GM18858 (cell line): ENCODE measurements at regions not wholly inside any gene's neighbourhood (a gene's known extent, or its start where the extent isn't known, plus 50 kb on each side); places are given as distances from the start of the nearest gene placed in this dataset.
"Not testable (repeated sequence)": the region's sequence is repeated elsewhere in the genome, so short reads cannot be mapped to it uniquely, and the experiment has no call there.

Experiments used
- ATAC-seq: cut with Tn5 transposase; IDR thresholded peaks from one replicate; pipeline ENCODE4 v1.9.1; 2021; ENCODE audit not compliant: unreplicated experiment

- ATAC-seq = no peak
Observed at GRCh38 chr12:116429826-116430360, 129.3 kb upstream of the MAP1LC3B2 start.

GRCh38 chr12:116430911-116431565 lies 128.1 kb upstream of the MAP1LC3B2 start:
- ATAC-seq = no peak

- ATAC-seq = no peak
Observed at GRCh38 chr12:116431677-116432300, 127.4 kb upstream of the MAP1LC3B2 start.

GRCh38 chr12:116432314-116432750 lies 126.8 kb upstream of the MAP1LC3B2 start:
- no peak for ATAC-seq

- no peak for ATAC-seq
Observed at GRCh38 chr12:116433249-116433648, 125.9 kb upstream of the MAP1LC3B2 start.

GRCh38 chr12:116434155-116435011 lies 124.8 kb upstream of the MAP1LC3B2 start:
- no peak for ATAC-seq

GRCh38 chr12:116435984-116436383 lies 123.2 kb upstream of the MAP1LC3B2 start:
- ATAC-seq = no peak

- no peak for ATAC-seq
Observed at GRCh38 chr12:116436561-116437249, 122.5 kb upstream of the MAP1LC3B2 start.

- ATAC-seq = no peak
Observed at GRCh38 chr12:116441292-116441691, 117.9 kb upstream of the MAP1LC3B2 start.

- ATAC-seq = no peak
Observed at GRCh38 chr12:116442304-116442703, 116.9 kb upstream of the MAP1LC3B2 start.

- no peak for ATAC-seq
Observed at GRCh38 chr12:116442946-116443345, 116.2 kb upstream of the MAP1LC3B2 start.

- ATAC-seq = no peak
Observed at GRCh38 chr12:116443821-116444589, 115.2 kb upstream of the MAP1LC3B2 start.

- ATAC-seq = no peak
Observed at GRCh38 chr12:116444590-116444943, 114.6 kb upstream of the MAP1LC3B2 start.

GRCh38 chr12:116448165-116448739 lies 110.9 kb upstream of the MAP1LC3B2 start:
- no peak for ATAC-seq

- ATAC-seq = no peak
Observed at GRCh38 chr12:116450406-116450910, 108.7 kb upstream of the MAP1LC3B2 start.

GRCh38 chr12:116452975-116453374 lies 106.2 kb upstream of the MAP1LC3B2 start:
- ATAC-seq = not testable (repeated sequence)

- ATAC-seq = no peak
Observed at GRCh38 chr12:116453631-116454030, 105.5 kb upstream of the MAP1LC3B2 start.

- ATAC-seq = no peak
Observed at GRCh38 chr12:116454076-116454475, 105.1 kb upstream of the MAP1LC3B2 start.

GRCh38 chr12:116454950-116455447 lies 104.2 kb upstream of the MAP1LC3B2 start:
- ATAC-seq = no peak
